ENCODE measurements at regions not wholly inside any gene's neighbourhood (a gene's known extent, or its start where the extent isn't known, plus 50 kb on each side); places are given as distances from the start of the nearest gene placed in this dataset.

DNA sequence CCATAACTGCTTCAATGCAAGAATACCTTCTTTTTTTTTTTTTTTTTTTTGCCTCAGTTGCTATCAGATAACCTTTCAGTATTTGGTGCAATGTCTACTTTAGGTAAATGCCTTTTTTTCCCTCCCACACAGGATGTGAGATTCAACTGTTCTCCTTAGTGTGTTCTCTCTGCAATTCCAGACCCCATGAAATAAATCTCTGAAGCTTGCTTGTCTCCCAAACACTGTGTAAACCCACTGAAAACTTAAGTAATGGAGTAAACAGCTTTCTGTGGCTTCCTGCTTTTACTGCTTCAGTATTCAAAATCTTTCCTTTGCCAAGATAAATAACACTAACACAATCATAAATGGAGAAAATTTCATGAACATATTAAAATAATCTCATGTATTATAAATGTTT lies 55.8 kb upstream of the CLEC14A start:
- DNase-seq (ENCODE audit: low read depth, low spot score) = no peak
- no peak overlapping the region for H3K4me3 ChIP-seq (ENCODE audit: low read length)

DNA sequence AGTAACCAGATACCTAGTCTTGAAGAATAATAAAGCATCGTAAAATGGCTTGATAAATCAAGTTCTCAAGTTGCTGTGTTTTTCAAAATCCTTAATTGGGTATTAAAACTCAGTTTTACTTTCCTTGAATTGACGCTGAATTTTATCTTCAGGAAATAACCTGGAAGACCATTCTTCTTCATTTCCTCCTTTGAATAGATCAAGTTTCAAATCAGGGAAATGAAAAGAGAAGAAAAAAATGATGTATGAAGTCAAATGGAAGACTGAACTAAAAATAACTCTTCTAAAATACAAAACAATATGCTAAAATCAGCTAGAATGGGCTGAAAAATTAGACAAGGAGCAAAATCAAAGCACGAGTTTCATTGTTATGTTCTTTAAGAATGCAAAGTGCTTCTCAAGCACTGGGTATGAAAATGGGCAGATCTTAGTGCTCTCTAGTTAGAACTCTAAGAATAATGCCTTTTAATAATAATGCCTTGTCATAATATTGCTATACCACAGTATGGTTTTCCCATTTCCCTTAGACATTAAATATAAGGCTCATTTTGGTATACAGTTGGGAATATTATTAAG lies 54.6 kb upstream of the CLEC14A start:
- H3K4me3 ChIP-seq (ENCODE audit: low read length) = no peak overlapping the region
- DNase-seq (ENCODE audit: low read depth, low spot score) = no peak

DNA sequence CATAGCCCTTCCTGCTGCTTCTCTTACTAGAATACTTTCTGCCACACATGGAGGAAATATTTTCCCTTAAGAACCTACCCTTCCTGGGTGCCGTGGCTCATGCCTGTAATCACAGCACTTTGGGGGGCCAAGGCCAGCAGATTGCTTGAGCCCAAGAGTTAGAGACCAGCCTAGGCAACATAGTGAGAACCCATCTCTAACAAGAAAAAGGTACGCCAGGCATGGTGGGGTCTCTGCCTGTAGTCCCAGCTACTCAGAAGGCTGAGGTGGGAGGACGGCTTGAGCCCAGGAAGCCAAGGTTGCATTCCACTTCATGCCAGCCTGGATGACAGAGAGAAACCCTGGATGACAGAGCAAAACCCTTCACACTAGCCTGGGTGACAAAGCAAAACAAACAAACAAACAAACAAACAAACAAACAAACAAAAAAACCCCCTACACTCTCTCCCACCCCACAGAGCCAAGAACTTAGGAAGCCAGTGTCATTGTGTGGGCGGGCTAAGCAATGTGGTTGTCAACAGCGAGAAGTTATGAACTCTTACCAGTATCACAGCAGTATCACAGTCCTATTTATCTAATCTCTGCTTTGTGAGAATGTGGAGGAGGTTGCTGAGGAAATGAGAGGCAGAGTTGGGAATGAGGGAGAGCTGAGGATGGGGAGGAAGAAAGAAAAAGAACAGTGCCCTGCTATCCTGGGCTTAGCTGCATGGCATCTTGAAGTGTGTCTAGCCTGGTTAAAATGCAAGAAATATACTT lies 53.8 kb upstream of the CLEC14A start:
- H3K4me3 ChIP-seq (ENCODE audit: low read length) = no peak overlapping the region
- no peak for DNase-seq (ENCODE audit: low read depth, low spot score)
